A673 (cell line): ENCODE measurements at regions not wholly inside any gene's neighbourhood (a gene's known extent, or its start where the extent isn't known, plus 50 kb on each side); places are given as distances from the start of the nearest gene placed in this dataset.

Experiments
- BruUV-seq: library from RNA; stranded (reverse); fragments of 400-500 nt; replicated peaks from 2 replicates; lab custom pipeline; 2021; lab: Mats Ljungman, UMichigan
- CTCF ChIA-PET: fragments of 300-600 bp; sonication (Branson Sonifier 250); formaldehyde crosslinking; loops from one replicate; lab custom pipeline; 2022; ENCODE audit warnings: antibody characterized with exemption; lab: Charles Lee
- POLR2A ChIA-PET: fragments of 300-600 bp; sonication (Branson Sonifier 250); formaldehyde crosslinking; loops from one replicate; lab custom pipeline; 2022; ENCODE audit warnings: antibody characterized with exemption; ENCODE audit not compliant: low non-redundant PET; lab: Charles Lee
- DNase-seq: peaks from one replicate; pipeline ENCODE4 v3.0.0-alpha.2; 2015; ENCODE audit warnings: low spot score
- H3K27ac ChIP-seq: fragments of 200-600 bp; sonication (generic); 2 replicates; pipeline ENCODE4 v1.5.1; 2016; ENCODE audit warnings: mixed run types, low read depth, mild to moderate bottlenecking, mixed read lengths, antibody characterized with exemption, low read length; ENCODE audit not compliant: poor library complexity, severe bottlenecking
- H3K27me3 ChIP-seq: fragments of 200-600 bp; sonication (generic); replicated peaks from 2 replicates; pipeline ENCODE4 v1.6.1; 2017; ENCODE audit warnings: mixed run types, low read depth, mild to moderate bottlenecking, mixed read lengths, antibody characterized with exemption, low read length; ENCODE audit not compliant: insufficient read depth, poor library complexity
- H3K36me3 ChIP-seq: fragments of 200-600 bp; sonication (generic); 2 replicates; pipeline ENCODE4 v1.6.1; 2016; ENCODE audit warnings: mixed run types, mild to moderate bottlenecking, mixed read lengths, antibody characterized with exemption, low read length; ENCODE audit not compliant: insufficient read depth, poor library complexity, severe bottlenecking
- H3K4me1 ChIP-seq: fragments of 200-600 bp; sonication (generic); 2 replicates; pipeline ENCODE4 v1.6.1; 2017; ENCODE audit warnings: mixed run types, mild to moderate bottlenecking, mixed read lengths, antibody characterized with exemption, low read length; ENCODE audit not compliant: insufficient read depth, poor library complexity, severe bottlenecking
- H3K4me3 ChIP-seq: fragments of 200-600 bp; sonication (generic); 2 replicates; pipeline ENCODE4 v1.5.1; 2016; ENCODE audit warnings: low read depth, mixed run types, mild to moderate bottlenecking, mixed read lengths, low read length; ENCODE audit not compliant: poor library complexity, severe bottlenecking
- H3K9me3 ChIP-seq: fragments of 200-600 bp; sonication (generic); 2 replicates; pipeline ENCODE4 v1.6.1; 2016; ENCODE audit warnings: mixed run types, low read depth, mild to moderate bottlenecking, mixed read lengths, antibody characterized with exemption, low read length; ENCODE audit not compliant: poor library complexity, severe bottlenecking
- EZH2 ChIP-seq: fragments of 200-600 bp; sonication (generic); IDR thresholded peaks from 2 replicates; pipeline ENCODE4 v1.6.1; 2017; ENCODE audit warnings: borderline replicate concordance, low read depth, mild to moderate bottlenecking, mixed read lengths, antibody characterized with exemption, low read length; ENCODE audit not compliant: poor library complexity, severe bottlenecking
- intact Hi-C: fragments of 100-400 bp; cut with micrococcal nuclease; formaldehyde crosslinking; loops from one replicate; pipeline ENCODE4 v1.10.0; 2022; ENCODE audit not compliant: unreplicated experiment
- TF ChIP-seq, protein P1 (sequence below): fragments of 300-800, 200-600 bp; sonication (generic); conservative IDR thresholded peaks from 2 replicates; pipeline ENCODE4 v1.5.1; 2017; ENCODE audit warnings: low read depth, mild to moderate bottlenecking, antibody characterized with exemption, low read length, moderate library complexity, mixed read lengths

- no TSS peak for BruUV-seq
- no peaks in the 10 kb centered on the region for H3K36me3 ChIP-seq
- DNase-seq: no peak
- no peak for TF ChIP-seq EZH2
- TF ChIP-seq, protein P1, sequence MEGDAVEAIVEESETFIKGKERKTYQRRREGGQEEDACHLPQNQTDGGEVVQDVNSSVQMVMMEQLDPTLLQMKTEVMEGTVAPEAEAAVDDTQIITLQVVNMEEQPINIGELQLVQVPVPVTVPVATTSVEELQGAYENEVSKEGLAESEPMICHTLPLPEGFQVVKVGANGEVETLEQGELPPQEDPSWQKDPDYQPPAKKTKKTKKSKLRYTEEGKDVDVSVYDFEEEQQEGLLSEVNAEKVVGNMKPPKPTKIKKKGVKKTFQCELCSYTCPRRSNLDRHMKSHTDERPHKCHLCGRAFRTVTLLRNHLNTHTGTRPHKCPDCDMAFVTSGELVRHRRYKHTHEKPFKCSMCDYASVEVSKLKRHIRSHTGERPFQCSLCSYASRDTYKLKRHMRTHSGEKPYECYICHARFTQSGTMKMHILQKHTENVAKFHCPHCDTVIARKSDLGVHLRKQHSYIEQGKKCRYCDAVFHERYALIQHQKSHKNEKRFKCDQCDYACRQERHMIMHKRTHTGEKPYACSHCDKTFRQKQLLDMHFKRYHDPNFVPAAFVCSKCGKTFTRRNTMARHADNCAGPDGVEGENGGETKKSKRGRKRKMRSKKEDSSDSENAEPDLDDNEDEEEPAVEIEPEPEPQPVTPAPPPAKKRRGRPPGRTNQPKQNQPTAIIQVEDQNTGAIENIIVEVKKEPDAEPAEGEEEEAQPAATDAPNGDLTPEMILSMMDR: no peak
- H3K4me1 ChIP-seq: no peaks in the 10 kb centered on the region
- POLR2A ChIA-PET: no interaction called here
- intact Hi-C loops: no loop called here
- no peaks in the 10 kb centered on the region for H3K9me3 ChIP-seq
- no peak overlapping the region for H3K27ac ChIP-seq
- CTCF ChIA-PET: no interaction called here
- H3K27me3 ChIP-seq: no peaks in the 10 kb centered on the region
- no peak overlapping the region for H3K4me3 ChIP-seq
Observed at GRCh38 chr3:146672941-146673340, 67.8 kb upstream of the PLSCR5 start.

DNA sequence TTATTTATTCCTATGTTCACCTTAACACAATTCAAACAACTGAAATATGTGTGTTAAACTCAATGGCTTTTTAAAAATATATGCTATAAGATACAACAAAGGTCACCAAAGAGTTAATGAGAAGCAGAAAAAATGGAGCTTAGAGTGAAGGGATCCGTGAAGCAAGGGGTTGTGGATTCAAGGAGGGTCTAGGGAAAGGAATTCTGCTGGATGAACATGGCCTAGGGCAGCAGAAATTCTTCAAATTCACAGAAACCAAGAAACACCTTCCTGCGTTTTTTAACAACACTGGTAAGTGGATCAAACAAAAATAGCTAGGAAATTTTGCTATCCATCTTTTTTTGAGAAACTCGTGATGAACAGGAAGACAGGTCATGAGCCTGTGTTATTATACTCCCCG lies 59.3 kb upstream of the PLSCR5 start:
- Histone ChIP-seq H3K9me3 (no peaks in the 10 kb centered on the region), H3K27ac (no peak overlapping the region), H3K4me1 (no peaks in the 10 kb centered on the region), H3K36me3 (no peaks in the 10 kb centered on the region), H3K4me3 (no peak overlapping the region), H3K27me3 (no peaks in the 10 kb centered on the region)
- no TSS peak for BruUV-seq
- DNase-seq: no peak
- ChIA-PET CTCF (no interaction called here), POLR2A (no interaction called here)
- intact Hi-C loops: no loop called here
- no peak for TF ChIP-seq EZH2
- TF ChIP-seq, protein P1: no peak

GRCh38 chr3:146658841-146659240 lies 53.7 kb upstream of the PLSCR5 start:
- TF ChIP-seq, protein P1: no peak
- TF ChIP-seq EZH2: no peak
- DNase-seq: no peak
- Histone ChIP-seq H3K27ac (no peak overlapping the region), H3K4me1 (no peaks in the 10 kb centered on the region), H3K36me3 (no peaks in the 10 kb centered on the region), H3K4me3 (no peak overlapping the region), H3K9me3 (no peaks in the 10 kb centered on the region), H3K27me3 (no peaks in the 10 kb centered on the region)
- ChIA-PET CTCF (no interaction called here), POLR2A (no interaction called here)
- intact Hi-C loops: no loop called here
- BruUV-seq: no TSS peak
